AG04450 (cell line): ENCODE measurements at regions not wholly inside any gene's neighbourhood (a gene's known extent, or its start where the extent isn't known, plus 50 kb on each side); places are given as distances from the start of the nearest gene placed in this dataset.

ENCODE experiments used
- CTCF ChIA-PET: fragments of 300-600, 350-600 bp; formaldehyde crosslinking; extraction: SDS; loops from one replicate; lab custom pipeline; 2022; ENCODE audit warnings: antibody characterized with exemption, inconsistent platforms; lab: Charles Lee
- POLR2A ChIA-PET: fragments of 350-600 bp; formaldehyde crosslinking; extraction: SDS; loops from one replicate; lab custom pipeline; 2021; ENCODE audit warnings: antibody characterized with exemption, inconsistent platforms; lab: Yijun Ruan, JAX
- DNase-seq: peaks from one replicate; pipeline ENCODE4 v3.0.0-alpha.2; 2011; ENCODE audit warnings: low read depth, low spot score
- H3K27ac ChIP-seq: one replicate; pipeline ENCODE4 v1.5.1; 2012; ENCODE audit warnings: low read depth, low read length, control low read depth
- H3K27me3 ChIP-seq: one replicate; pipeline ENCODE4 v1.6.0; 2012; ENCODE audit warnings: low read length; ENCODE audit not compliant: control insufficient read depth, insufficient read depth
- H3K4me3 ChIP-seq: 2 replicates; pipeline ENCODE4 v1.5.1; 2011; ENCODE audit warnings: mild to moderate bottlenecking, low read depth, low read length, control low read depth
- H3K9me3 ChIP-seq: 2 replicates; pipeline ENCODE4 v1.5.1; 2012; ENCODE audit warnings: low read length; ENCODE audit not compliant: control insufficient read depth, insufficient read depth
- CTCF ChIP-seq: IDR thresholded peaks from 2 replicates; pipeline ENCODE4 v1.5.1; 2011; ENCODE audit warnings: low read depth, low read length, control low read depth, inconsistent platforms

- ChIA-PET POLR2A (no interaction called here), CTCF (no interaction called here)
- no peak for DNase-seq
- TF ChIP-seq CTCF: no peak
- Histone ChIP-seq H3K27me3 (no peaks in the 10 kb centered on the region), H3K4me3 (no peak overlapping the region), H3K27ac (no peak overlapping the region), H3K9me3 (no peaks in the 10 kb centered on the region)
These were observed 1948.4 kb upstream of the PIK3C3 start for GRCh38 chr18:40006634-40007033.

- ChIA-PET POLR2A (no interaction called here), CTCF (no interaction called here)
- H3K9me3 ChIP-seq: no peaks in the 10 kb centered on the region
- H3K4me3 ChIP-seq: no peak overlapping the region
- DNase-seq: no peak
- no peak overlapping the region for H3K27ac ChIP-seq
- TF ChIP-seq CTCF: no peak
- H3K27me3 ChIP-seq: no peaks in the 10 kb centered on the region
These were observed 1950.8 kb upstream of the PIK3C3 start for GRCh38 chr18:40004246-40004645.

- CTCF ChIA-PET: no interaction called here
- TF ChIP-seq CTCF: no peak
- POLR2A ChIA-PET: no interaction called here
- DNase-seq: no peak
- H3K27me3 ChIP-seq: no peaks in the 10 kb centered on the region
- H3K4me3 ChIP-seq: no peak overlapping the region
- no peak overlapping the region for H3K27ac ChIP-seq
- H3K9me3 ChIP-seq: no peaks in the 10 kb centered on the region
These were observed 1956.7 kb upstream of the PIK3C3 start for GRCh38 chr18:39998317-39998716.

- H3K27ac ChIP-seq: no peak overlapping the region
- ChIA-PET CTCF (no interaction called here), POLR2A (no interaction called here)
- no peaks in the 10 kb centered on the region for H3K27me3 ChIP-seq
- no peak overlapping the region for H3K4me3 ChIP-seq
- DNase-seq: no peak
- no peak for TF ChIP-seq CTCF
- H3K9me3 ChIP-seq: no peaks in the 10 kb centered on the region
These were observed 1960.5 kb upstream of the PIK3C3 start for GRCh38 chr18:39994498-39994897.

- H3K27me3 ChIP-seq: no peaks in the 10 kb centered on the region
- CTCF ChIA-PET: no interaction called here
These were observed 1963.3 kb upstream of the PIK3C3 start for GRCh38 chr18:39991696-39992265.

More at GRCh38 chr18:39991696-39992265, 1963.3 kb upstream of the PIK3C3 start:
- POLR2A ChIA-PET: no interaction called here
- Histone ChIP-seq H3K4me3 (no peak overlapping the region), H3K27ac (no peak overlapping the region), H3K9me3 (no peaks in the 10 kb centered on the region)
- TF ChIP-seq CTCF: no peak
- no peak for DNase-seq
